ENCODE measurements at regions not wholly inside any gene's neighbourhood (a gene's known extent, or its start where the extent isn't known, plus 50 kb on each side); places are given as distances from the start of the nearest gene placed in this dataset.

GRCh38 chr12:97923546-97923945, 460.9 kb downstream of the RMST start:
- no peak for DNase-seq (ENCODE audit: low read depth, low spot score)

- no peak for DNase-seq (ENCODE audit: low read depth, low spot score)
Measured at GRCh38 chr12:97924122-97924521, 461.5 kb downstream of the RMST start.

GRCh38 chr12:97927977-97928376, 465.4 kb downstream of the RMST start:
- DNase-seq (ENCODE audit: low read depth, low spot score), result no peak

- no peak for DNase-seq (ENCODE audit: low read depth, low spot score)
Measured at GRCh38 chr12:97936165-97936564, 473.6 kb downstream of the RMST start.

- no peak for DNase-seq (ENCODE audit: low read depth, low spot score)
Measured at GRCh38 chr12:97938031-97938430, 475.4 kb downstream of the RMST start.

GRCh38 chr12:97939156-97939555, 476.6 kb downstream of the RMST start:
- DNase-seq (ENCODE audit: low read depth, low spot score), result no peak

- DNase-seq (ENCODE audit: low read depth, low spot score), result no peak
Measured at GRCh38 chr12:97940105-97940504, 477.5 kb downstream of the RMST start.

- no peak for DNase-seq (ENCODE audit: low read depth, low spot score)
Measured at GRCh38 chr12:97940629-97941028, 478.0 kb downstream of the RMST start.

GRCh38 chr12:97941686-97942354, 479.2 kb downstream of the RMST start:
- DNase-seq (ENCODE audit: low read depth, low spot score), result no peak

- no peak for DNase-seq (ENCODE audit: low read depth, low spot score)
Measured at GRCh38 chr12:97943359-97943758, 480.8 kb downstream of the RMST start.

- no peak for DNase-seq (ENCODE audit: low read depth, low spot score)
Measured at GRCh38 chr12:97944576-97944975, 482.0 kb downstream of the RMST start.

- DNase-seq (ENCODE audit: low read depth, low spot score), result no peak
Measured at GRCh38 chr12:97946701-97947100, 484.1 kb downstream of the RMST start.

GRCh38 chr12:97948591-97948990, 486.0 kb downstream of the RMST start:
- no peak for DNase-seq (ENCODE audit: low read depth, low spot score)

GRCh38 chr12:97951239-97951638, 488.6 kb downstream of the RMST start:
- no peak for DNase-seq (ENCODE audit: low read depth, low spot score)

GRCh38 chr12:97951717-97952116, 489.1 kb downstream of the RMST start:
- DNase-seq (ENCODE audit: low read depth, low spot score), result no peak

GRCh38 chr12:97957109-97957508, 494.5 kb downstream of the RMST start:
- DNase-seq (ENCODE audit: low read depth, low spot score), result no peak

GRCh38 chr12:97960225-97960624, 497.6 kb downstream of the RMST start:
- no peak for DNase-seq (ENCODE audit: low read depth, low spot score)

- DNase-seq (ENCODE audit: low read depth, low spot score), result no peak
Measured at GRCh38 chr12:97960741-97961608, 498.4 kb downstream of the RMST start.

GRCh38 chr12:97967831-97968230, 505.2 kb downstream of the RMST start:
- no peak for DNase-seq (ENCODE audit: low read depth, low spot score)

GRCh38 chr12:97968641-97969197, 506.1 kb downstream of the RMST start:
- DNase-seq (ENCODE audit: low read depth, low spot score), result no peak

- no peak for DNase-seq (ENCODE audit: low read depth, low spot score)
Measured at GRCh38 chr12:97977870-97978405, 515.3 kb downstream of the RMST start.

- no peak for DNase-seq (ENCODE audit: low read depth, low spot score)
Measured at GRCh38 chr12:97982684-97983083, 520.1 kb downstream of the RMST start.

Measured in activated naive CD8-positive, alpha-beta T cell treated with anti-CD3 and anti-CD28 coated beads, Interleukin-2, amount 50 U/mL, for 16 hours (primary cell).